Neural cell (in vitro differentiated cells): ENCODE measurements at regions not wholly inside any gene's neighbourhood (a gene's known extent, or its start where the extent isn't known, plus 50 kb on each side); places are given as distances from the start of the nearest gene placed in this dataset.

Source experiments
- H2AFZ ChIP-seq: fragments of 200-600, 300-800 bp; sonication (generic), shearing (Covaris generic); 2 replicates; pipeline ENCODE4 v1.6.0; 2014; ENCODE audit warnings: low read depth, mild to moderate bottlenecking, antibody characterized with exemption, low read length, moderate library complexity
- H3F3A ChIP-seq: fragments of 200-600 bp; shearing (Covaris generic); 2 replicates; pipeline ENCODE4 v1.6.1; 2016; ENCODE audit warnings: mild to moderate bottlenecking, moderate library complexity, mixed read lengths, antibody characterized with exemption, low read length; ENCODE audit not compliant: insufficient read depth, poor library complexity, severe bottlenecking
- H3K27ac ChIP-seq: fragments of 200-600, 300-800 bp; sonication (generic), shearing (Covaris generic); 2 replicates; pipeline ENCODE4 v1.5.1; 2014; ENCODE audit warnings: mild to moderate bottlenecking, low read length, moderate library complexity
- H3K27me3 ChIP-seq: fragments of 300-800, 200-600 bp; sonication (generic), shearing (Covaris generic); 2 replicates; pipeline ENCODE4 v1.6.0; 2014; ENCODE audit warnings: mild to moderate bottlenecking, low read depth, low read length, moderate library complexity; ENCODE audit not compliant: insufficient read depth
- H3K36me3 ChIP-seq: fragments of 300-800, 200-600 bp; sonication (generic), shearing (Covaris generic); 2 replicates; pipeline ENCODE4 v1.5.1; 2014; ENCODE audit warnings: mild to moderate bottlenecking, antibody characterized with exemption, low read length, moderate library complexity; ENCODE audit not compliant: insufficient read depth
- H3K4me2 ChIP-seq: fragments of 300-800, 200-600 bp; sonication (generic), shearing (Covaris generic); 2 replicates; pipeline ENCODE4 v1.6.0; 2014; ENCODE audit warnings: mild to moderate bottlenecking, low read length
- H3K4me3 ChIP-seq: fragments of 300-800, 200-600 bp; sonication (generic), shearing (Covaris generic); 2 replicates; pipeline ENCODE4 v1.5.1; 2014; ENCODE audit warnings: mild to moderate bottlenecking, low read length, moderate library complexity
- H3K79me2 ChIP-seq: fragments of 200-600 bp; shearing (Covaris generic); replicated peaks from 2 replicates; pipeline ENCODE4 v1.6.0; 2014; ENCODE audit warnings: mild to moderate bottlenecking, low read length, moderate library complexity; ENCODE audit not compliant: insufficient read depth
- H3K9ac ChIP-seq: fragments of 300-800, 200-600 bp; sonication (generic), shearing (Covaris generic); 2 replicates; pipeline ENCODE4 v1.6.1; 2016; ENCODE audit warnings: mild to moderate bottlenecking, low read length, mixed read lengths
- H3K9me2 ChIP-seq: fragments of 200-600 bp; shearing (Covaris generic); 2 replicates; pipeline ENCODE4 v1.6.1; 2016; ENCODE audit warnings: mild to moderate bottlenecking, low read length, mixed read lengths; ENCODE audit not compliant: insufficient read depth
- H3K9me3 ChIP-seq: fragments of 200-600, 300-800 bp; sonication (generic), shearing (Covaris generic); 2 replicates; pipeline ENCODE4 v1.6.1; 2016; ENCODE audit warnings: mild to moderate bottlenecking, mixed run types, low read length, moderate library complexity, mixed read lengths
- H4K20me1 ChIP-seq: fragments of 200-600 bp; shearing (Covaris generic); 2 replicates; pipeline ENCODE4 v1.6.1; 2016; ENCODE audit warnings: mild to moderate bottlenecking, mixed run types; ENCODE audit not compliant: insufficient read depth
- EP300 ChIP-seq: fragments of 450-650 bp; conservative IDR thresholded peaks from 2 replicates; pipeline ENCODE4 v1.6.1; 2014; ENCODE audit warnings: antibody characterized with exemption, mild to moderate bottlenecking, moderate library complexity; ENCODE audit not compliant: poor library complexity, severe bottlenecking
- EZH2 ChIP-seq: fragments of 200-600, 300-800 bp; shearing (Covaris generic), sonication (generic); IDR thresholded peaks from 2 replicates; pipeline ENCODE4 v1.6.1; 2014; ENCODE audit warnings: antibody characterized with exemption, low read length, borderline replicate concordance, mild to moderate bottlenecking; ENCODE audit not compliant: insufficient read depth, poor library complexity, severe bottlenecking
- MXI1 ChIP-seq: fragments of 450-650 bp; conservative IDR thresholded peaks from 2 replicates; pipeline ENCODE4 v1.6.1; 2014; ENCODE audit warnings: antibody characterized with exemption, mild to moderate bottlenecking; ENCODE audit not compliant: poor library complexity, severe bottlenecking
- POLR2AphosphoS5 ChIP-seq: IDR thresholded peaks from 2 replicates; pipeline ENCODE4 v1.6.1; 2012
- RAD21 ChIP-seq: fragments of 450-650 bp; conservative IDR thresholded peaks from 2 replicates; pipeline ENCODE4 v1.6.1; 2014; ENCODE audit warnings: antibody characterized with exemption, mild to moderate bottlenecking, moderate library complexity
- SMC3 ChIP-seq: fragments of 450-650 bp; conservative IDR thresholded peaks from 2 replicates; pipeline ENCODE4 v1.6.1; 2014; ENCODE audit warnings: antibody characterized with exemption, mild to moderate bottlenecking, moderate library complexity; ENCODE audit not compliant: poor library complexity
- TAF1 ChIP-seq: IDR thresholded peaks from 2 replicates; pipeline ENCODE4 v1.6.1; 2012; ENCODE audit warnings: low read depth
- TF ChIP-seq, protein P1 (sequence below): IDR thresholded peaks from 2 replicates; pipeline ENCODE4 v1.6.1; 2012; ENCODE audit warnings: borderline replicate concordance
- TF ChIP-seq, protein P2 (sequence below): fragments of 450-650 bp; IDR thresholded peaks from 2 replicates; pipeline ENCODE4 v1.5.1; 2014; ENCODE audit warnings: antibody characterized with exemption, mild to moderate bottlenecking, moderate library complexity; ENCODE audit not compliant: poor library complexity, severe bottlenecking

- no peaks in the 10 kb centered on the region for H3K79me2 ChIP-seq
- no peaks in the 10 kb centered on the region for H3K36me3 ChIP-seq
- H3K4me2 ChIP-seq = no peak overlapping the region
- no peak overlapping the region for H2AFZ ChIP-seq
- TF ChIP-seq, protein P1, sequence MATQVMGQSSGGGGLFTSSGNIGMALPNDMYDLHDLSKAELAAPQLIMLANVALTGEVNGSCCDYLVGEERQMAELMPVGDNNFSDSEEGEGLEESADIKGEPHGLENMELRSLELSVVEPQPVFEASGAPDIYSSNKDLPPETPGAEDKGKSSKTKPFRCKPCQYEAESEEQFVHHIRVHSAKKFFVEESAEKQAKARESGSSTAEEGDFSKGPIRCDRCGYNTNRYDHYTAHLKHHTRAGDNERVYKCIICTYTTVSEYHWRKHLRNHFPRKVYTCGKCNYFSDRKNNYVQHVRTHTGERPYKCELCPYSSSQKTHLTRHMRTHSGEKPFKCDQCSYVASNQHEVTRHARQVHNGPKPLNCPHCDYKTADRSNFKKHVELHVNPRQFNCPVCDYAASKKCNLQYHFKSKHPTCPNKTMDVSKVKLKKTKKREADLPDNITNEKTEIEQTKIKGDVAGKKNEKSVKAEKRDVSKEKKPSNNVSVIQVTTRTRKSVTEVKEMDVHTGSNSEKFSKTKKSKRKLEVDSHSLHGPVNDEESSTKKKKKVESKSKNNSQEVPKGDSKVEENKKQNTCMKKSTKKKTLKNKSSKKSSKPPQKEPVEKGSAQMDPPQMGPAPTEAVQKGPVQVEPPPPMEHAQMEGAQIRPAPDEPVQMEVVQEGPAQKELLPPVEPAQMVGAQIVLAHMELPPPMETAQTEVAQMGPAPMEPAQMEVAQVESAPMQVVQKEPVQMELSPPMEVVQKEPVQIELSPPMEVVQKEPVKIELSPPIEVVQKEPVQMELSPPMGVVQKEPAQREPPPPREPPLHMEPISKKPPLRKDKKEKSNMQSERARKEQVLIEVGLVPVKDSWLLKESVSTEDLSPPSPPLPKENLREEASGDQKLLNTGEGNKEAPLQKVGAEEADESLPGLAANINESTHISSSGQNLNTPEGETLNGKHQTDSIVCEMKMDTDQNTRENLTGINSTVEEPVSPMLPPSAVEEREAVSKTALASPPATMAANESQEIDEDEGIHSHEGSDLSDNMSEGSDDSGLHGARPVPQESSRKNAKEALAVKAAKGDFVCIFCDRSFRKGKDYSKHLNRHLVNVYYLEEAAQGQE = no peak
- H3K27ac ChIP-seq = no peak overlapping the region
- H3K9ac ChIP-seq = no peak overlapping the region
- H3K9me2 ChIP-seq = no peaks in the 10 kb centered on the region
- H3K9me3 ChIP-seq = no peaks in the 10 kb centered on the region
- no peaks in the 10 kb centered on the region for H3K27me3 ChIP-seq
- H3K4me3 ChIP-seq = no peak overlapping the region
- H4K20me1 ChIP-seq = no peaks in the 10 kb centered on the region
- no peaks in the 10 kb centered on the region for H3F3A ChIP-seq
Measured at GRCh38 chr6:15974817-15975216, 154.1 kb upstream of the MYLIP start.

- H3K9me2 ChIP-seq = no peaks in the 10 kb centered on the region
- TF ChIP-seq RAD21 (no peak), EP300 (no peak), POLR2AphosphoS5 (no peak), MXI1 (no peak), TAF1 (no peak), EZH2 (no peak), SMC3 (no peak)
- TF ChIP-seq, protein P2, sequence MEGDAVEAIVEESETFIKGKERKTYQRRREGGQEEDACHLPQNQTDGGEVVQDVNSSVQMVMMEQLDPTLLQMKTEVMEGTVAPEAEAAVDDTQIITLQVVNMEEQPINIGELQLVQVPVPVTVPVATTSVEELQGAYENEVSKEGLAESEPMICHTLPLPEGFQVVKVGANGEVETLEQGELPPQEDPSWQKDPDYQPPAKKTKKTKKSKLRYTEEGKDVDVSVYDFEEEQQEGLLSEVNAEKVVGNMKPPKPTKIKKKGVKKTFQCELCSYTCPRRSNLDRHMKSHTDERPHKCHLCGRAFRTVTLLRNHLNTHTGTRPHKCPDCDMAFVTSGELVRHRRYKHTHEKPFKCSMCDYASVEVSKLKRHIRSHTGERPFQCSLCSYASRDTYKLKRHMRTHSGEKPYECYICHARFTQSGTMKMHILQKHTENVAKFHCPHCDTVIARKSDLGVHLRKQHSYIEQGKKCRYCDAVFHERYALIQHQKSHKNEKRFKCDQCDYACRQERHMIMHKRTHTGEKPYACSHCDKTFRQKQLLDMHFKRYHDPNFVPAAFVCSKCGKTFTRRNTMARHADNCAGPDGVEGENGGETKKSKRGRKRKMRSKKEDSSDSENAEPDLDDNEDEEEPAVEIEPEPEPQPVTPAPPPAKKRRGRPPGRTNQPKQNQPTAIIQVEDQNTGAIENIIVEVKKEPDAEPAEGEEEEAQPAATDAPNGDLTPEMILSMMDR = no peak
- TF ChIP-seq, protein P1 = no peak
- H3K9me3 ChIP-seq = no peaks in the 10 kb centered on the region
- H3K4me3 ChIP-seq = no peak overlapping the region
- H3K27ac ChIP-seq = no peak overlapping the region
- no peaks in the 10 kb centered on the region for H4K20me1 ChIP-seq
- H2AFZ ChIP-seq = no peak overlapping the region
- no peaks in the 10 kb centered on the region for H3K79me2 ChIP-seq
- no peaks in the 10 kb centered on the region for H3K27me3 ChIP-seq
- no peak overlapping the region for H3K4me2 ChIP-seq
- no peaks in the 10 kb centered on the region for H3F3A ChIP-seq
- no peaks in the 10 kb centered on the region for H3K36me3 ChIP-seq
- H3K9ac ChIP-seq = no peak overlapping the region
Measured at GRCh38 chr6:15970517-15970916, 158.4 kb upstream of the MYLIP start.
